Activated CD4-positive, alpha-beta T cell treated with anti-CD3 and anti-CD28 coated beads, Interleukin-2, amount 50 U/mL, for 16 hours (primary cell): ENCODE measurements at regions not wholly inside any gene's neighbourhood (a gene's known extent, or its start where the extent isn't known, plus 50 kb on each side); places are given as distances from the start of the nearest gene placed in this dataset.

ENCODE experiments used
- DNase-seq: peaks from one replicate; pipeline ENCODE4 v3.0.0-alpha.2; 2020

GRCh38 chr2:12222554-12222953 lies 476.1 kb downstream of the LPIN1 start:
- DNase-seq = no peak

DNA sequence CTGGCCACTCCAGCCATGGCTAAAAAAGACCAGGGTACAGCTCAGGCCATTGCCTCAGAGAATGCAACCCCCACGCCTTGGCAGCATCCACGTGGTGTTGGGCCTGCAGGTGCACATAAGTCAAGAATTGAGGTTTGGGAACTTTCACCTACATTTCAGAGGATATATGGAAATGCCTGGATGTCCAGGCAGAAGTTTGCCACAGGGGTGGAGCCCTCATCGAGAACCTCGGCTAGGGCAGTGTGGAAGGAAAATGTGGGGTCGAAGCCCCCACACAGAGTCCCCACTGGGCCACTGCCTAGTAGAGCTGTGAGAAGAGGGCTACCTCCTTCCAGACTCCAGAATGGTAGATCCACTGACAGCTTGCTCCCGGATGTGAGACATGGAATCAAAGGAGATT lies 477.3 kb downstream of the LPIN1 start:
- no peak for DNase-seq

GRCh38 chr2:12226653-12227052 lies 480.2 kb downstream of the LPIN1 start:
- no peak for DNase-seq

GRCh38 chr2:12227941-12228608 lies 481.6 kb downstream of the LPIN1 start:
- no peak for DNase-seq

DNA sequence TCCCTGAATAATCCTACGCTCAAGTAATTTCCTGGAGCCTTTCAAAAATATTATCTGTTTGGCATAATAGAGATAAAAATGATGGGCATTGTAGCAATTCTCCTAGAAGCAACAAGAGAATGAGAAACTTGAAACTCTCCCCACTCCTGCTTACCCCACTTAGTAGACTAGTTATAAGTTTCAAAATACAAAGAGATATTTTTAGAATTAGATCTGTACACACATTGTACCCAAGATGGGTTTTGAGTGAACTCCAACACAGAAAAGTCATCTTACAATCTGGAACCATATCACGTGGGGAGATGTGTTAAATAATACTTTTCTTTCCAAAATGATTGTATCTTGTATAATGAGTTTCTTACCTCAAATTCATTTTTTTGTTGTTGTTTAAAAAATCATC lies 484.9 kb downstream of the LPIN1 start:
- DNase-seq = no peak

DNA sequence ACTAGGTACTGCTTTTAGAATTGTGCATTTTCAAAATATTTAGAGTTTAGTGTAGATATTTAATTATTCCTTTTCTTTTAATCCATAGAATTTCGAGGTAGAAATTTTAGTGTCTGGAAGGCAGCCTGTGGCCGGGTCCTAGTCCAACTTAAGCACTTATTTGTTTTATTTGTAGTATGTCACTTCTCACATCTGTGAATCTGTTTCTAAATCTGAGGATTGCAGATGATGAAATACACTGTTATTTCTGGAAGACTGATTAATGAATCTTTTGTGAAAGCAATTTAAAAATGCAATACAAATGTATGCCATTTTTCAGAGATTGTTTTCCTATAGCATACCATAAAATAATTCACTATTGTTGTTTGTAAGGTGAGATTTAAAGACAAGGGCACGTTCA lies 483.9 kb upstream of the TRIB2 start:
- no peak for DNase-seq

GRCh38 chr2:12236136-12236844 lies 480.4 kb upstream of the TRIB2 start:
- DNase-seq = no peak

DNA sequence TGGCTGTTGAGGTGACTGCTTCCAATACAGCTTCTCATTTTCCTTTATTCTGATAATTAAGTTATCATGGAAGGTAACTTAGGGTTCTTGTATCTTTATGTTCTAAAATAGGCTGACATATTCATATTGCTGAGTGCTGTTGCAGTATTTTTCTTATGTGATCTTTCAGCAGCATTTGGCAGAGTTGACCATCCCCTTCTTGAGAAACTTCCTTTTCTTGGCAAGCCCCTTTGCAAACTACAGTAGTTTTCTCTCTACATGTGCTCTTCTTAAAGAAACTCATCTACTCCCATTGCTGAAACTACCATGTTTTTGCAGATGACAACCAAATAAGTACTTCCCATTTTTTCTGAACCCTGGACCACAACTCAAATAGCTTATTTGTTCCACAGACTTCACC lies 476.5 kb upstream of the TRIB2 start:
- no peak for DNase-seq

GRCh38 chr2:12243381-12243780 lies 473.4 kb upstream of the TRIB2 start:
- no peak for DNase-seq

GRCh38 chr2:12244070-12244469 lies 472.7 kb upstream of the TRIB2 start:
- DNase-seq = no peak

DNA sequence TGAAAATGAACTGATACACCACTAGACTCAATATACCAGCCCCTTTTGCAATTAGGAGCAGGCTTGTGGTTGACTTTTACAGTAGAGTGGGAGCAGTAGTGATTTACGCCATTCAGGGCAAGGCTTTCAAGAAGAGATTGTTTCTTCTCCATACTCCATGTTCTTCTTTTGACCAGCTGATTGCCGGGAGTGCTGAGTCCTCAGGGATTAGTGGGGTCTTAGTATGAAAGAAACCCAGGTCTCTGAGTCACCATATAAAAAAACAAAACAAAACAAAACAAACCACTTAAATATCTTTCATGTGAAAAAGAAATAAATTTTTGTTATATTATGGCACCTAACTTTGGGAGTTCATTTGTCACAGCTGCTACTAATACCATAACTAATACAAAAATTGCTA lies 465.6 kb upstream of the TRIB2 start:
- DNase-seq = no peak

GRCh38 chr2:12251749-12252148 lies 465.0 kb upstream of the TRIB2 start:
- DNase-seq = no peak

- no peak for DNase-seq
Observed at GRCh38 chr2:12253167-12253778, 463.5 kb upstream of the TRIB2 start.

DNA sequence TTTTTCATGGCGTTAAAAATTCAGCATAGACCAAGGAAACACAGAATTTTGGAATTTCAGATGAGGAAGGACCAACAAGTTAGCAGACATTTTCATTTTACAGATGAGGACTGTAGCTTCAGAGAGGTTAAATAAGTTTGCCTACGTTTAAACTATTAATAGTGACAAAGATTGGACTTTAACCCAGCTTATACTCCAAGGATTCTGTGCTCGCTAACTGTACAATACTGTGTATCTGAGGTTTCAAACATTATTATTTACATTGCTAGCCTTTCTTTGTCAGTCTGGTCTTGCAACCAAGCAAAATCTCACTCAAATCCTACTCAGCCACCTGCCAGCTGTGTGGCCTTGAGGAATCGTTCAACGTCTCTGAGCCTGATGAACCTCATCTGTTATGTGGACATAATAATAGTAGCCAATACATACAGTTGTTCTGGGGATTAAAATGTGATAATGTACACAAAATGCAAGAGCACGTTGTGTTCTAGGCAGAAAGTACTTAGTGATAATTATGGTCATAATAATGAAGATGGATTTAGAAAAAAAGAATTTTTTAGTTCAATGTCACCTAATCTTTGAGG lies 462.4 kb upstream of the TRIB2 start:
- no peak for DNase-seq

- DNase-seq = no peak
Observed at GRCh38 chr2:12256206-12256605, 460.5 kb upstream of the TRIB2 start.

DNA sequence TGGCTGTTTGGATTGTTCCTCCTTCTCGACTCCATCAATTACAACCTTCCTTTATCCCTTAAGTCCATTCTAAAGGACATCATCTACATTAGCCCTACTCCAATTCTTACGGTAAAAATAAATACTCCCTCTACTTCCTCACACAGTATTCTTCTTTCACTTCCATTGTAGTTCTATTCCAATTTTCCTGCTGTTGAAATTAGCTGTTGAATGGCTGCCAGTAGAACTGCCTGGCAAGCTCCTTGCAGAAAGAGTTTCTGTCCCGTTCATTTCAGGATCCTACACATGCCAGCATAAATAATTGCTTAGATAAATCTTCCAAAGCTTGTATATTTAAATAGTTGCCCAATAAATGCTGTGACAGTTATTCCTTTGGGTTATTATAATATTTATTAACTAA lies 459.3 kb upstream of the TRIB2 start:
- DNase-seq = no peak

DNA sequence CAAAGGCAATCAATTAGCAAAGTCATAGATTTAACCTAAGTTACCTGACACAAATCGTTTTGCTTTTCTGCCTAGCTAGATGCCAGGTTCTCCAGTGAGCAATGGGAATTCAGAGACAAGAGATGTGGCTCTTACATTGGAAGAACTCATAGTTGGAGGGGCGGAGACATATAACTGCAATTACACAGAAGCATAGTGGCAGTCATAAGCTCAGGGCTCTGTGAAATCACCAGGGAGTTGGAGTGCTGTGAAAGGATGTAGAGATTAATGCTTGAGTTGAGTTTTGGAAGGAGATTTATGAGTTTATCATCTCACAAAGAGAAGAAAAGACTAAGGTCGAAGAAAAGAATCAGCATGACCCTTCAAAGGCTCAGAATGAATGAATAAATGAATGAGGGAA lies 457.2 kb upstream of the TRIB2 start:
- DNase-seq = no peak

- DNase-seq = no peak
Observed at GRCh38 chr2:12261986-12262680, 454.6 kb upstream of the TRIB2 start.

- no peak for DNase-seq
Observed at GRCh38 chr2:12262681-12263436, 453.9 kb upstream of the TRIB2 start.

- no peak for DNase-seq
Observed at GRCh38 chr2:12263730-12264129, 453.0 kb upstream of the TRIB2 start.

DNA sequence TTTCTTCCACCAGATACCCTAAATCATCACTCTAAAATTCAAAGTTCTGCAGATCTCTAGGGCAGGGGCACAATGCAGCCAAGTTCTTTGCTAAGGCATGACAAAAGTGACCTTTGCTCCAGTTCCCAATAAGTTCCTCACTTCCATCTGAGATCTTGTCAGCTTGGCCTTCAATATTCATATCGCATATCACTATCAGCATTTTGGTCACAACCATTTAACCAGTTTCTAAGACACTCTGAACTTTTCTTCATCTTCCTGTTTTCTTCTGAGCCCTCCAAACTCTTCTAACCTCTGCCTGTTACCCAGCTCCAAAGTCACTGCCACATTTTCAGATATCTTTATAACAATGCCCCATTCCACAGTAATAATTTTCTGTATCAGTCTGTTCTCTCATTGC lies 452.6 kb upstream of the TRIB2 start:
- DNase-seq = no peak

- no peak for DNase-seq
Observed at GRCh38 chr2:12265646-12266045, 451.1 kb upstream of the TRIB2 start.

- DNase-seq = no peak
Observed at GRCh38 chr2:12267042-12267441, 449.7 kb upstream of the TRIB2 start.
